ENCODE measurements at regions not wholly inside any gene's neighbourhood (a gene's known extent, or its start where the extent isn't known, plus 50 kb on each side); places are given as distances from the start of the nearest gene placed in this dataset.

GRCh38 chr12:45587877-45588533 lies 141.5 kb upstream of the ARID2 start:
- peak in 1 of 7 experiments; percentile 17 for TF ChIP-seq CTCF (IDR thresholded peaks at IDR 0.05)
- no peak for TF ChIP-seq POLR2A (IDR thresholded peaks at IDR 0.05)
